Body of pancreas (tissue), 4 donors: ENCODE measurements at regions not wholly inside any gene's neighbourhood (a gene's known extent, or its start where the extent isn't known, plus 50 kb on each side); places are given as distances from the start of the nearest gene placed in this dataset.

Experiments
- CTCF ChIP-seq, 7 experiments: fragments of 450-650 bp in 4 of 7; fragments of 200-600 bp in 3 of 7; sonication (generic) in 3 of 7; IDR thresholded peaks; one replicate each; pipeline ENCODE4 v1.5.1; 2016 to 2019; ENCODE audit warnings: antibody characterized with exemption in 7 of 7
- POLR2A ChIP-seq, 3 donors: fragments of 450-650 bp; IDR thresholded peaks; one replicate each; pipeline ENCODE4 v1.6.1; 2016; ENCODE audit warnings: antibody characterized with exemption in 3 of 3, mild to moderate bottlenecking in 2 of 3

DNA sequence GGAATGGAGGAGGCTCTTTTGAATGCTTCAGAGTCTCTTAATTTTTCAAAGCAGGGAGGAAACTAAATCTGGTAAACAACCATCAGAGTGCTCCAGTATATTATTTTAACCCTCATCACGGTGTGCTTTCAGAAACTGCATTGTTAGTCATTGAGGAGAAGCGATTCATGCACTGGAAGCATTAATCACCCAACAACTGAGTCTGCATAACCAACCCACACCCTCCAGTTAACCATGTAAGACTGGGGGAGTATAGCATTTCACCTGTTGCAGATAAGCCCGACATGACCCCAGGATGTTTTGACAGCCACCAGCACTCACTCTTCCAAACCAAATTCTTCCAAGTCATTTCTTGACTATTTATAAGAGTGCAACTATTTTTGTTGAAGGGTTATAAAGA, 257.6 kb downstream of the GATA3 start:
- TF ChIP-seq POLR2A (IDR thresholded peaks at IDR 0.05) (no peak), CTCF (IDR thresholded peaks at IDR 0.05) (no peak)
